Sigmoid colon (tissue), 4 donors: ENCODE measurements at regions not wholly inside any gene's neighbourhood (a gene's known extent, or its start where the extent isn't known, plus 50 kb on each side); places are given as distances from the start of the nearest gene placed in this dataset.

Experiments used
- CTCF ChIP-seq, 4 experiments: fragments of 450-650 bp in 3 of 4; fragments of 200-600 bp in 1 of 4; IDR thresholded peaks; one replicate each; pipeline ENCODE4 v1.5.1; 2016 to 2019; ENCODE audit warnings: antibody characterized with exemption in 4 of 4, mild to moderate bottlenecking in 3 of 4, moderate library complexity in 2 of 4
- EP300 ChIP-seq, 4 donors: sonication (generic); formaldehyde crosslinking; IDR thresholded peaks; one replicate each; pipeline ENCODE4 v1.6.1; 2017; ENCODE audit warnings: antibody characterized with exemption in 4 of 4
- POLR2A ChIP-seq, 2 donors: fragments of 450-650 bp; IDR thresholded peaks; one replicate each; pipeline ENCODE4 v1.6.1; 2016; ENCODE audit warnings: antibody characterized with exemption in 2 of 2, mild to moderate bottlenecking in 2 of 2, moderate library complexity in 2 of 2
- POLR2AphosphoS5 ChIP-seq, 4 donors: sonication (generic); formaldehyde crosslinking; IDR thresholded peaks; one replicate each; pipeline ENCODE4 v1.6.1; 2017; ENCODE audit warnings: antibody characterized with exemption in 4 of 4

- TF ChIP-seq CTCF (IDR thresholded peaks at IDR 0.05) (no peak), POLR2A (IDR thresholded peaks at IDR 0.05) (no peak), EP300 (IDR thresholded peaks at IDR 0.05) (no peak), POLR2AphosphoS5 (IDR thresholded peaks at IDR 0.05) (no peak)
Measured at GRCh38 chr1:112817555-112818373, 102.6 kb upstream of the PPM1J start.
